HepG2 (cell line): ENCODE measurements at regions not wholly inside any gene's neighbourhood (a gene's known extent, or its start where the extent isn't known, plus 50 kb on each side); places are given as distances from the start of the nearest gene placed in this dataset.

ENCODE experiments used
- ATAC-seq: fragments of 200-7000 bp; cut with Tn5 transposase; 3 replicates; pipeline ENCODE4 v1.9.1; 2020; ENCODE audit warnings: mild to moderate bottlenecking, moderate library complexity
- BruUV-seq: library from RNA; stranded (reverse); fragments of 400-500 nt; replicated peaks from 2 replicates; lab custom pipeline; 2021; lab: Mats Ljungman, UMichigan
- CTCF ChIA-PET: fragments of 300-600 bp; formaldehyde crosslinking; extraction: SDS; loops from one replicate; lab custom pipeline; 2021; ENCODE audit warnings: low total read pairs, inconsistent platforms, low intra/inter-chr PET ratio; lab: Yijun Ruan, JAX
- POLR2A ChIA-PET: fragments of 350-600 bp; sonication (Branson Sonifier 250); formaldehyde crosslinking; loops from one replicate; lab custom pipeline; 2020; ENCODE audit warnings: antibody characterized with exemption, inconsistent platforms; lab: Yijun Ruan, JAX
- DNase-seq: peaks from one replicate; pipeline ENCODE4 v3.0.0-alpha.2; 2015; ENCODE audit warnings: low spot score
- FAIRE-seq: peaks from 3 replicates; lab custom pipeline; 2011; peaks lifted over from hg19 to GRCh38; lab: Jason Lieb, UNC
- H2AFZ ChIP-seq: one replicate; pipeline ENCODE4 v1.6.1; 2011; ENCODE audit warnings: low read length, inconsistent platforms
- H3K27ac ChIP-seq: fragments of 300-600 bp; 3 replicates; pipeline ENCODE4 v1.8.0; 2011; ENCODE audit warnings: mixed run types, mild to moderate bottlenecking, mixed read lengths, low read length, inconsistent platforms; ENCODE audit not compliant: insufficient read depth; ENCODE audit errors: extremely low read length
- H3K27me3 ChIP-seq, 2 experiments: fragments of 200-600 bp in 1 of 2; 2 replicates in 1 of 2; 3 replicates in 1 of 2; pipeline versions ENCODE4 v1.6.0 to v1.8.0; 2011; ENCODE audit warnings: low read length in 2 of 2, mild to moderate bottlenecking in 2 of 2, moderate library complexity in 2 of 2, inconsistent platforms in 1 of 2; ENCODE audit not compliant: insufficient read depth in 2 of 2, control insufficient read depth in 1 of 2
- H3K36me3 ChIP-seq, 2 experiments: fragments of 200-600 bp in 1 of 2; replicated peaks in 1 of 2; 2 replicates in 1 of 2; 3 replicates in 1 of 2; pipeline versions ENCODE4 v1.5.1 to v1.8.0; 2011; ENCODE audit warnings: low read length in 2 of 2, inconsistent platforms in 1 of 2; ENCODE audit not compliant: insufficient read depth in 2 of 2, control insufficient read depth in 1 of 2
- H3K4me1 ChIP-seq: 2 replicates; pipeline ENCODE4 v1.5.1; 2012; ENCODE audit warnings: low read length, inconsistent platforms; ENCODE audit not compliant: insufficient read depth
- H3K4me2 ChIP-seq: 2 replicates; pipeline ENCODE4 v1.6.0; 2011; ENCODE audit warnings: low read depth, low read length, inconsistent platforms
- H3K4me3 ChIP-seq, 3 experiments: fragments of 200-600 bp in 1 of 3; sonication (generic), shearing (Covaris generic) in 1 of 3; replicated peaks in 1 of 3; 2 replicates each; pipeline ENCODE4 v1.5.1; 2011 to 2016; ENCODE audit warnings: low read length in 3 of 3, inconsistent platforms in 2 of 3, low read depth in 2 of 3, mild to moderate bottlenecking in 2 of 3, control low read depth in 1 of 3, mixed read lengths in 1 of 3; ENCODE audit not compliant: insufficient read depth in 1 of 3
- H3K79me2 ChIP-seq: one replicate; pipeline ENCODE4 v1.6.1; 2011; ENCODE audit warnings: low read length, inconsistent platforms; ENCODE audit not compliant: insufficient read depth
- H3K9ac ChIP-seq: 2 replicates; pipeline ENCODE4 v1.6.0; 2011; ENCODE audit warnings: mild to moderate bottlenecking, low read depth, low read length, inconsistent platforms; ENCODE audit not compliant: insufficient read depth
- H3K9me3 ChIP-seq: 2 replicates; pipeline ENCODE4 v1.5.1; 2012; ENCODE audit warnings: mild to moderate bottlenecking, low read length
- H4K20me1 ChIP-seq: 2 replicates; pipeline ENCODE4 v1.6.0; 2011; ENCODE audit warnings: inconsistent platforms, mild to moderate bottlenecking, low read length, moderate library complexity; ENCODE audit not compliant: insufficient read depth
- AKAP8 ChIP-seq: sonication (generic); formaldehyde crosslinking; IDR thresholded peaks from 2 replicates; pipeline ENCODE4 v1.5.1; 2020; ENCODE audit warnings: mild to moderate bottlenecking, missing genetic modification reagents
- DNMT3B ChIP-seq: conservative IDR thresholded peaks from 2 replicates; pipeline ENCODE4 v1.6.1; 2016; ENCODE audit warnings: missing biosample characterization, control low read depth
- FOSL1 ChIP-seq: sonication (generic); formaldehyde crosslinking; IDR thresholded peaks from 2 replicates; pipeline ENCODE4 v1.9.0; 2021; ENCODE audit warnings: missing genetic modification reagents, borderline replicate concordance
- HHEX ChIP-seq: IDR thresholded peaks from 2 replicates; pipeline ENCODE4 v1.6.1; 2016; ENCODE audit warnings: control low read depth
- KMT2B ChIP-seq: IDR thresholded peaks from 2 replicates; pipeline ENCODE4 v1.6.1; 2016; ENCODE audit warnings: missing genetic modification reagents, missing compliant biosample characterization
- NFE2L2 ChIP-seq: fragments of 150-350 bp; IDR thresholded peaks from 2 replicates; pipeline ENCODE4 v1.6.1; 2014; ENCODE audit warnings: low read length
- PLSCR1 ChIP-seq: sonication (generic); formaldehyde crosslinking; IDR thresholded peaks from 2 replicates; pipeline ENCODE4 v1.5.0; 2020; ENCODE audit warnings: missing genetic modification reagents, mild to moderate bottlenecking, borderline replicate concordance
- SIX4 ChIP-seq: sonication (generic); formaldehyde crosslinking; IDR thresholded peaks from 2 replicates; pipeline ENCODE4 v1.4.0; 2020; ENCODE audit warnings: missing genetic modification reagents
- STAG1 ChIP-seq: sonication (generic); formaldehyde crosslinking; IDR thresholded peaks from 2 replicates; pipeline ENCODE4 v1.4.0; 2020; ENCODE audit warnings: missing genetic modification reagents
- TMF1 ChIP-seq: sonication (generic); formaldehyde crosslinking; IDR thresholded peaks from 2 replicates; pipeline ENCODE4 v1.8.1; 2022; ENCODE audit warnings: low read depth, missing genetic modification reagents
- ZFY ChIP-seq: sonication (generic); formaldehyde crosslinking; IDR thresholded peaks from 2 replicates; pipeline ENCODE4 v1.4.0; 2020; ENCODE audit warnings: missing genetic modification reagents
- WGBS: methylation state at CpG from one replicate; pipeline ENCODE4 v1.1.6; 2017; ENCODE audit warnings: low lambda C conversion rate; 5-methylcytosine and 5-hydroxymethylcytosine counted together
- in situ Hi-C: cut with HindIII; loops from 2 replicates; pipeline ENCODE4 v1.10.0; 2017; ENCODE audit warnings: low pct_unique_long_range_greater_than_20kb; ENCODE audit not compliant: extremely low pct_ligation_motif_present
- intact Hi-C: fragments of 100-400 bp; cut with micrococcal nuclease; formaldehyde crosslinking; loops from one replicate; pipeline ENCODE4 v1.10.0; 2022; ENCODE audit not compliant: unreplicated experiment
- TF ChIP-seq, protein P1 (sequence below): sonication (generic); formaldehyde crosslinking; IDR thresholded peaks from 2 replicates; pipeline ENCODE4 v1.5.0; 2020; ENCODE audit warnings: mild to moderate bottlenecking, missing genetic modification reagents, moderate library complexity

DNA sequence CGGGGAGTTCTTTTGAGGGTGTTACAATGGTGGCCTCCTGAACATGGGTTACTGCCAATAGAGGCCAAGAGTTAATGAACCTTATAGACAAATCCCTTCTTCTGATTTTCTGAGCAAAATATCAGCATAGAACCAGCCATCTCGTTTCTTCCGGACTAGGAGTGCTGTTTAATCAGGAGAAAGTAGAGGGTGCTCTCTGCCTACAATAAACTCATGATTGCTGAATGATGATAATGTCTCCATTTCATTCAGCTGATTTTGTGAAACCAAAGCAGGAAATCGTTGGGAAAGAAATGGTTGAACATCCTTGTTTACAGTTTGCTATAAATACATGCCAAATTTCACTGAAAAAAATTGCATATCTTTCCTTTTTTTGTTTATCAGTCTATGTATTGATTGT is 142.8 kb upstream of the PLSCR5 start:
- intact Hi-C loops: no loop called here
- H3K9me3 ChIP-seq: no peaks in the 10 kb centered on the region
- POLR2A ChIA-PET: no interaction called here
- TF ChIP-seq, protein P1, sequence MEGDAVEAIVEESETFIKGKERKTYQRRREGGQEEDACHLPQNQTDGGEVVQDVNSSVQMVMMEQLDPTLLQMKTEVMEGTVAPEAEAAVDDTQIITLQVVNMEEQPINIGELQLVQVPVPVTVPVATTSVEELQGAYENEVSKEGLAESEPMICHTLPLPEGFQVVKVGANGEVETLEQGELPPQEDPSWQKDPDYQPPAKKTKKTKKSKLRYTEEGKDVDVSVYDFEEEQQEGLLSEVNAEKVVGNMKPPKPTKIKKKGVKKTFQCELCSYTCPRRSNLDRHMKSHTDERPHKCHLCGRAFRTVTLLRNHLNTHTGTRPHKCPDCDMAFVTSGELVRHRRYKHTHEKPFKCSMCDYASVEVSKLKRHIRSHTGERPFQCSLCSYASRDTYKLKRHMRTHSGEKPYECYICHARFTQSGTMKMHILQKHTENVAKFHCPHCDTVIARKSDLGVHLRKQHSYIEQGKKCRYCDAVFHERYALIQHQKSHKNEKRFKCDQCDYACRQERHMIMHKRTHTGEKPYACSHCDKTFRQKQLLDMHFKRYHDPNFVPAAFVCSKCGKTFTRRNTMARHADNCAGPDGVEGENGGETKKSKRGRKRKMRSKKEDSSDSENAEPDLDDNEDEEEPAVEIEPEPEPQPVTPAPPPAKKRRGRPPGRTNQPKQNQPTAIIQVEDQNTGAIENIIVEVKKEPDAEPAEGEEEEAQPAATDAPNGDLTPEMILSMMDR (CRISPR knock-in tag): 0 out of 2 replicates have a peak, but pooled peaks have one; percentile 4
- TF ChIP-seq NFE2L2 (no peak), STAG1 (CRISPR knock-in tag) (0 out of 2 replicates have a peak, but pooled peaks have one; percentile 15)
- TF ChIP-seq, all 625 proteins: peak for 2
- ATAC-seq: no peak
- in situ Hi-C loops: no loop called here
- Histone ChIP-seq H3K4me3 (no peak overlapping the region), H3K36me3 (no peaks in the 10 kb centered on the region), H4K20me1 (no peaks in the 10 kb centered on the region), H3K27me3 (no peaks in the 10 kb centered on the region), H2AFZ (no peak overlapping the region), H3K4me2 (no peak overlapping the region), H3K79me2 (no peaks in the 10 kb centered on the region), H3K27ac (no peak overlapping the region), H3K4me1 (no peaks in the 10 kb centered on the region), H3K9ac (no peak overlapping the region)
- no TSS peak for BruUV-seq
- DNase-seq: no peak
- FAIRE-seq: no peak
- CTCF ChIA-PET: no interaction called here
- 5% methylated on average over 4 of the region's 4 CpGs for WGBS

DNA sequence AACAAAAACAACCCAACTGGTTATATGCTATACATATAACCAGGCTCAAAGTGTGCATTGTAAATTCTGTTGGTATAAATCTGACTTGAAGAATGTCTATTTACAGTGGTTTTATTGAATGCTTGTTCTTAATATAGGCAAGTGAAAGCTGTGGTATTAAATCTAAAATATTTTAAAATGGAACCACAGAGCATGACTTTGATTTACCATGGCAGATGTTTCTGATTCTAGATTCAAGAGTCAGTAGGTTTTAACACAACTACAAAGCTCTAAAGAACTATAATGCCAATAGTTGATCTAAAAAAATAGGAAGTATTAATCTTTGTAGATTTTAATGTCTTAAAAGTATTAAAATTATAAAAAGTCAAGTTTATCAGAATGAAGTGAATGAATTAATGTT is 141.9 kb upstream of the PLSCR5 start:
- Histone ChIP-seq H3K9ac (no peak overlapping the region), H2AFZ (no peak overlapping the region), H3K4me3 (no peak overlapping the region), H4K20me1 (no peaks in the 10 kb centered on the region), H3K4me1 (no peaks in the 10 kb centered on the region), H3K9me3 (no peaks in the 10 kb centered on the region), H3K79me2 (no peaks in the 10 kb centered on the region), H3K27ac (no peak overlapping the region), H3K27me3 (no peaks in the 10 kb centered on the region), H3K4me2 (no peak overlapping the region), H3K36me3 (no peaks in the 10 kb centered on the region)
- no peak for DNase-seq
- ChIA-PET POLR2A (no interaction called here), CTCF (no interaction called here)
- in situ Hi-C loops (no loop called here), intact Hi-C loops (no loop called here)
- no peak for ATAC-seq
- no TSS peak for BruUV-seq
- FAIRE-seq: no peak
- no peak for TF ChIP-seq AKAP8 (CRISPR knock-in tag)
- TF ChIP-seq KMT2B: no peak
- TF ChIP-seq ZFY: no peak
- TF ChIP-seq FOSL1 (CRISPR knock-in tag): no peak
- no peak for TF ChIP-seq PLSCR1
- TF ChIP-seq HHEX: no peak
- no peak for TF ChIP-seq TMF1 (CRISPR knock-in tag)
- TF ChIP-seq SIX4 (CRISPR knock-in tag): no peak
- TF ChIP-seq DNMT3B: no peak
